Left cardiac atrium (tissue), 4 donors: ENCODE measurements at regions not wholly inside any gene's neighbourhood (a gene's known extent, or its start where the extent isn't known, plus 50 kb on each side); places are given as distances from the start of the nearest gene placed in this dataset.

ENCODE experiments used
- ATAC-seq, 2 donors: fragments of 200-7000 bp; cut with Tn5 transposase; one replicate each; pipeline ENCODE4 v1.9.1; 2020; ENCODE audit warnings: mild to moderate bottlenecking in 2 of 2, moderate library complexity in 2 of 2
- DNase-seq: peaks from one replicate; pipeline ENCODE4 v3.0.0-alpha.2; 2020
- intact Hi-C, 2 donors: fragments of 100-400 bp; cut with DNase I; formaldehyde crosslinking; loops; one replicate each; pipeline versions ENCODE4 v1.14.1 to v1.15.1; 2022 to 2023
- donor health status: DM: no; HTN: yes; CAD: no.
- donor health status: DM: no; HTN: yes; CAD: no; lungs with severe emphysema.
- donor health status: DM: yes; HTN: yes; CAD: no.
- donor health status: Dilated cardiomyopathy.

GRCh38 chr20:63064745-63065711, 58.3 kb upstream of the BHLHE23 start:
- ATAC-seq (no peak), DNase-seq (peak; percentile 12)
- intact Hi-C loops, result no loop called here

GRCh38 chr20:63064310-63064709, 57.5 kb upstream of the BHLHE23 start:
- ATAC-seq (no peak), DNase-seq (peak; percentile 8)
- intact Hi-C loops, result no loop called here

GRCh38 chr20:63062188-63063140, 55.7 kb upstream of the BHLHE23 start:
- DNase-seq (peak; percentile 12), ATAC-seq (no peak)
- intact Hi-C loops, result no loop called here

GRCh38 chr20:63061771-63062100, 55.0 kb upstream of the BHLHE23 start:
- peak; percentile 8 for DNase-seq
- intact Hi-C loops, result no loop called here
- no peak for ATAC-seq

- intact Hi-C loops, result no loop called here
- DNase-seq (peak; percentile 9), ATAC-seq (no peak)
These were observed 54.4 kb upstream of the BHLHE23 start for GRCh38 chr20:63061051-63061770.

- no peak for ATAC-seq
- intact Hi-C loops, result no loop called here
- DNase-seq, result peak; percentile 14
These were observed 53.6 kb upstream of the BHLHE23 start for GRCh38 chr20:63060057-63060991.

GRCh38 chr20:63059684-63060056, 52.9 kb upstream of the BHLHE23 start:
- ATAC-seq (no peak), DNase-seq (peak; percentile 5)
- intact Hi-C loops, result loop anchor here (5.0 kb wide), 2 partner anchors 118 to 173 kb away; no protein-coding TSS in a partner anchor

GRCh38 chr20:63058696-63059335, 52.1 kb upstream of the BHLHE23 start:
- ATAC-seq, result no peak
- peak; percentile 7 for DNase-seq
- intact Hi-C loops, result loop anchor here (5.0 kb wide), 2 partner anchors 118 to 173 kb away; no protein-coding TSS in a partner anchor

- intact Hi-C loops, result loop anchor here (5.0 kb wide), 2 partner anchors 120 to 175 kb away; no protein-coding TSS in a partner anchor
- ATAC-seq, result no peak
- no peak for DNase-seq
These were observed 50.7 kb upstream of the BHLHE23 start for GRCh38 chr20:63057171-63058117.

GRCh38 chr20:63056236-63057170, 49.7 kb upstream of the BHLHE23 start:
- DNase-seq, result peak; percentile 28
- intact Hi-C loops, result loop anchor here (5.0 kb wide), 2 partner anchors 121 to 176 kb away; no protein-coding TSS in a partner anchor
- ATAC-seq, result peak; percentile 42 to 60
